ENCODE measurements at regions not wholly inside any gene's neighbourhood (a gene's known extent, or its start where the extent isn't known, plus 50 kb on each side); places are given as distances from the start of the nearest gene placed in this dataset.

- Histone ChIP-seq H3K4me3 (ENCODE audit: insufficient read length, low read depth) (no peak overlapping the region), H3K36me3 (ENCODE audit: insufficient read depth, insufficient read length, low read length) (no peaks in the 10 kb centered on the region), H3K4me1 (ENCODE audit: insufficient read depth, insufficient read length) (no peaks in the 10 kb centered on the region), H3K27me3 (ENCODE audit: insufficient read depth, insufficient read length) (no peaks in the 10 kb centered on the region), H3K9me3 (ENCODE audit: insufficient read depth, low read length) (no peaks in the 10 kb centered on the region; the same call in 1 of the 2 replicates), H3K9ac (ENCODE audit: insufficient read length, low read depth) (no peak overlapping the region)
- no peak for TF ChIP-seq SUZ12 (IDR thresholded peaks at IDR 0.05; ENCODE audit: extremely low read depth, insufficient read depth, insufficient read length)
- TF ChIP-seq YY1 (IDR thresholded peaks at IDR 0.05; ENCODE audit: insufficient read depth, insufficient read length): no peak
- TF ChIP-seq ZNF274 (IDR thresholded peaks at IDR 0.05; ENCODE audit: low read depth, low read length): no peak
- DNase-seq (ENCODE audit: low read depth, low spot score): no peak
These were observed 87.8 kb upstream of the DOCK10 start for GRCh38 chr2:225130093-225130492.

- H3K9ac ChIP-seq (ENCODE audit: insufficient read length, low read depth): no peak overlapping the region
- no peak for DNase-seq (ENCODE audit: low read depth, low spot score)
- H3K27me3 ChIP-seq (ENCODE audit: insufficient read depth, insufficient read length): no peaks in the 10 kb centered on the region
- H3K4me3 ChIP-seq (ENCODE audit: insufficient read length, low read depth): no peak overlapping the region
- H3K9me3 ChIP-seq (ENCODE audit: insufficient read depth, low read length): no peaks in the 10 kb centered on the region; the same call in 1 of the 2 replicates
- H3K36me3 ChIP-seq (ENCODE audit: insufficient read depth, insufficient read length, low read length): no peaks in the 10 kb centered on the region
- TF ChIP-seq YY1 (IDR thresholded peaks at IDR 0.05; ENCODE audit: insufficient read depth, insufficient read length): no peak
- TF ChIP-seq ZNF274 (IDR thresholded peaks at IDR 0.05; ENCODE audit: low read depth, low read length): no peak
- no peak for TF ChIP-seq SUZ12 (IDR thresholded peaks at IDR 0.05; ENCODE audit: extremely low read depth, insufficient read depth, insufficient read length)
- no peaks in the 10 kb centered on the region for H3K4me1 ChIP-seq (ENCODE audit: insufficient read depth, insufficient read length)
These were observed 82.2 kb upstream of the DOCK10 start for GRCh38 chr2:225124311-225125017.

- H3K27me3 ChIP-seq (ENCODE audit: insufficient read depth, insufficient read length): no peaks in the 10 kb centered on the region
- no peaks in the 10 kb centered on the region for H3K4me1 ChIP-seq (ENCODE audit: insufficient read depth, insufficient read length)
- DNase-seq (ENCODE audit: low read depth, low spot score): no peak
- TF ChIP-seq YY1 (IDR thresholded peaks at IDR 0.05; ENCODE audit: insufficient read depth, insufficient read length): no peak
- no peak for TF ChIP-seq ZNF274 (IDR thresholded peaks at IDR 0.05; ENCODE audit: low read depth, low read length)
- TF ChIP-seq SUZ12 (IDR thresholded peaks at IDR 0.05; ENCODE audit: extremely low read depth, insufficient read depth, insufficient read length): no peak
- no peaks in the 10 kb centered on the region; the same call in 1 of the 2 replicates for H3K9me3 ChIP-seq (ENCODE audit: insufficient read depth, low read length)
- no peaks in the 10 kb centered on the region for H3K36me3 ChIP-seq (ENCODE audit: insufficient read depth, insufficient read length, low read length)
- H3K9ac ChIP-seq (ENCODE audit: insufficient read length, low read depth): no peak overlapping the region
- no peak overlapping the region for H3K4me3 ChIP-seq (ENCODE audit: insufficient read length, low read depth)
These were observed 80.6 kb upstream of the DOCK10 start for GRCh38 chr2:225122583-225123486.

- Histone ChIP-seq H3K36me3 (ENCODE audit: insufficient read depth, insufficient read length, low read length) (no peaks in the 10 kb centered on the region), H3K9me3 (ENCODE audit: insufficient read depth, low read length) (no peaks in the 10 kb centered on the region; the same call in 1 of the 2 replicates), H3K4me3 (ENCODE audit: insufficient read length, low read depth) (no peak overlapping the region), H3K27me3 (ENCODE audit: insufficient read depth, insufficient read length) (no peaks in the 10 kb centered on the region), H3K9ac (ENCODE audit: insufficient read length, low read depth) (no peak overlapping the region), H3K4me1 (ENCODE audit: insufficient read depth, insufficient read length) (no peaks in the 10 kb centered on the region)
- TF ChIP-seq YY1 (IDR thresholded peaks at IDR 0.05; ENCODE audit: insufficient read depth, insufficient read length): no peak
- no peak for TF ChIP-seq ZNF274 (IDR thresholded peaks at IDR 0.05; ENCODE audit: low read depth, low read length)
- TF ChIP-seq SUZ12 (IDR thresholded peaks at IDR 0.05; ENCODE audit: extremely low read depth, insufficient read depth, insufficient read length): no peak
- no peak for DNase-seq (ENCODE audit: low read depth, low spot score)
These were observed 79.7 kb upstream of the DOCK10 start for GRCh38 chr2:225122007-225122406.

DNA sequence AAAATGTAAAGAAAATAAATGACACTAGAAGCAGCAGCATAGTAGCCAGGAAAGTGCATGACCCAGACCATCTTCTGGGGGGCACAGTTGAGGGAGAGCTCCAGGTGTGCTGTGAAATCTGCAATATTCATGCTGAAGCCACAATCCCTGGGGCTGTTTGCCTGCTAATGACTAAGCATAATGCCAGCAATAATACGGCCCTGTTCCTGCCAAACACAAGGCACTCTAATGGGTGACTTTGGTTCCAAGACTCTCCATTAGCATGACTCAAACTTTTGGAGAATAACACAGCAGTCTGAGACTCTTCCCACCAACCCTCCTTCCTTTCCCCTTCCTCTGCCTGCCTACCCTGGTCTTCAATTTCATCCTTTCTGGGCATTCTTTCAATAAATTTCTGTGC is 77.9 kb upstream of the DOCK10 start:
- Histone ChIP-seq H3K4me1 (ENCODE audit: insufficient read depth, insufficient read length) (no peaks in the 10 kb centered on the region), H3K4me3 (ENCODE audit: insufficient read length, low read depth) (no peak overlapping the region), H3K9me3 (ENCODE audit: insufficient read depth, low read length) (no peaks in the 10 kb centered on the region), H3K36me3 (ENCODE audit: insufficient read depth, insufficient read length, low read length) (no peaks in the 10 kb centered on the region), H3K9ac (ENCODE audit: insufficient read length, low read depth) (no peak overlapping the region), H3K27me3 (ENCODE audit: insufficient read depth, insufficient read length) (no peaks in the 10 kb centered on the region)
- no peak for TF ChIP-seq ZNF274 (IDR thresholded peaks at IDR 0.05; ENCODE audit: low read depth, low read length)
- no peak for DNase-seq (ENCODE audit: low read depth, low spot score)

- Histone ChIP-seq H3K36me3 (ENCODE audit: insufficient read depth, insufficient read length, low read length) (no peaks in the 10 kb centered on the region), H3K4me3 (ENCODE audit: insufficient read length, low read depth) (no peak overlapping the region), H3K4me1 (ENCODE audit: insufficient read depth, insufficient read length) (no peaks in the 10 kb centered on the region), H3K9me3 (ENCODE audit: insufficient read depth, low read length) (no peaks in the 10 kb centered on the region), H3K27me3 (ENCODE audit: insufficient read depth, insufficient read length) (no peaks in the 10 kb centered on the region), H3K9ac (ENCODE audit: insufficient read length, low read depth) (no peak overlapping the region)
- TF ChIP-seq YY1 (IDR thresholded peaks at IDR 0.05; ENCODE audit: insufficient read depth, insufficient read length) (no peak), SUZ12 (IDR thresholded peaks at IDR 0.05; ENCODE audit: extremely low read depth, insufficient read depth, insufficient read length) (no peak), ZNF274 (IDR thresholded peaks at IDR 0.05; ENCODE audit: low read depth, low read length) (no peak)
- no peak for DNase-seq (ENCODE audit: low read depth, low spot score)
These were observed 74.9 kb upstream of the DOCK10 start for GRCh38 chr2:225117051-225117716.
